Astrocyte (in vitro differentiated cells and primary cell): ENCODE measurements at regions not wholly inside any gene's neighbourhood (a gene's known extent, or its start where the extent isn't known, plus 50 kb on each side); places are given as distances from the start of the nearest gene placed in this dataset.

Experiments
- DNase-seq: peaks from one replicate; pipeline ENCODE4 v3.0.0-alpha.2; 2010; ENCODE audit warnings: low read depth
- FAIRE-seq: peaks from 2 replicates; lab custom pipeline; 2011; peaks lifted over from hg19 to GRCh38; lab: Jason Lieb, UNC
- H2AFZ ChIP-seq: 2 replicates; pipeline ENCODE4 v1.6.0; 2012; ENCODE audit warnings: low read depth, low read length, inconsistent platforms
- H3K27ac ChIP-seq: 2 replicates; pipeline ENCODE4 v1.5.1; 2011; ENCODE audit warnings: low read depth, low read length, inconsistent platforms
- H3K27me3 ChIP-seq: 2 replicates; pipeline ENCODE4 v1.6.0; 2011; ENCODE audit warnings: low read length, inconsistent platforms; ENCODE audit not compliant: insufficient read depth
- H3K36me3 ChIP-seq: 2 replicates; pipeline ENCODE4 v1.5.1; 2011; ENCODE audit warnings: low read length, inconsistent platforms; ENCODE audit not compliant: insufficient read depth
- H3K4me1 ChIP-seq: 2 replicates; pipeline ENCODE4 v1.5.1; 2011; ENCODE audit warnings: low read length, inconsistent platforms; ENCODE audit not compliant: insufficient read depth
- H3K4me2 ChIP-seq: 2 replicates; pipeline ENCODE4 v1.6.0; 2012; ENCODE audit warnings: low read length, inconsistent platforms
- H3K4me3 ChIP-seq: 2 replicates; pipeline ENCODE4 v1.5.1; 2011; ENCODE audit warnings: low read depth, mild to moderate bottlenecking, low read length, inconsistent platforms; ENCODE audit not compliant: insufficient read depth
- H3K79me2 ChIP-seq: 2 replicates; pipeline ENCODE4 v1.6.0; 2012; ENCODE audit warnings: mild to moderate bottlenecking, low read length, inconsistent platforms; ENCODE audit not compliant: insufficient read depth
- H3K9ac ChIP-seq: 2 replicates; pipeline ENCODE4 v1.6.0; 2012; ENCODE audit warnings: mild to moderate bottlenecking, low read length, inconsistent platforms
- H3K9me3 ChIP-seq: 2 replicates; pipeline ENCODE4 v1.5.1; 2012; ENCODE audit warnings: low read depth, mild to moderate bottlenecking, low read length, inconsistent platforms; ENCODE audit not compliant: insufficient read depth
- H4K20me1 ChIP-seq: 2 replicates; pipeline ENCODE4 v1.6.0; 2012; ENCODE audit warnings: low read length, inconsistent platforms; ENCODE audit not compliant: insufficient read depth
- H3K27ac Mint-ChIP-seq: one replicate; pipeline ENCODE4 v1.8.0; 2021; ENCODE audit warnings: mild to moderate bottlenecking, mixed read lengths; ENCODE audit not compliant: unreplicated experiment
- H3K27me3 Mint-ChIP-seq: one replicate; pipeline ENCODE4 v1.8.0; 2021; ENCODE audit warnings: low read depth, mixed read lengths; ENCODE audit not compliant: unreplicated experiment
- H3K36me3 Mint-ChIP-seq: one replicate; pipeline ENCODE4 v1.8.0; 2021; ENCODE audit warnings: low read depth, mixed read lengths; ENCODE audit not compliant: unreplicated experiment
- H3K4me1 Mint-ChIP-seq: one replicate; pipeline ENCODE4 v1.8.0; 2021; ENCODE audit warnings: low read depth, mixed read lengths; ENCODE audit not compliant: unreplicated experiment
- H3K4me3 Mint-ChIP-seq: one replicate; pipeline ENCODE4 v1.8.0; 2021; ENCODE audit warnings: mild to moderate bottlenecking, moderate library complexity, mixed read lengths; ENCODE audit not compliant: unreplicated experiment
- H3K9me3 Mint-ChIP-seq: one replicate; pipeline ENCODE4 v1.8.0; 2021; ENCODE audit warnings: mild to moderate bottlenecking, mixed read lengths; ENCODE audit not compliant: unreplicated experiment
- CTCF ChIP-seq: IDR thresholded peaks from 2 replicates; pipeline ENCODE4 v1.5.1; 2011; ENCODE audit warnings: low read depth, mild to moderate bottlenecking, inconsistent platforms, low read length, moderate library complexity; ENCODE audit not compliant: insufficient read depth
- EZH2 ChIP-seq: IDR thresholded peaks from 2 replicates; pipeline ENCODE4 v1.6.1; 2012; ENCODE audit warnings: mild to moderate bottlenecking, low read length, inconsistent platforms; ENCODE audit not compliant: insufficient read depth

DNA sequence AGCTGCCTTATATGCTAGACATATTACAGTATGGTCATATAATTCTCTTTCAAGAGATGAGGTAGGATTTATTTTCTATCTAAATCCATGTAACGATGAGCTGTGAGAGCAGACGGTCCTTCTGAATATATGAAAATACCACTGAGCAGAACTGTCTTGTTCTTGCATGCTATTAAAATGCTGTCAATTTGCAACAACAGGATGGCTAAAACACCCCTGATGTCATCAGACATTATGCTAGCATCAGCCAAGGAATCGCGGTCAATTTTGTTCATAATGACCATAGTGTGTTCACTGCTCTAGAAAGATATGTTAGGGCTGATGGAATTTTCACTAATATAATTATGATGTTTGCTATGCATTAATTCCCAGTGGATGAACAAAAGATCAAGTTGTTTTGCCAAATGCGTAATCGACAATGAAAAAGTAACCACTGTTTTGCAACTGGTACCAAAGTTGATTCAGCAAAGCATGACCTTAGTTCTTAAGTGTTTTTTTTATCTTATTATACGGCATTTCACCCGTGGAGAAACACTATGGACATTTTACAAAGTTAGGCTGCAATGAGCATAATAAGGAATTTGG is 765.4 kb upstream of the NR2F2 start:
- H3K27ac ChIP-seq: no peak overlapping the region
- peaks cover 14% of the 10 kb centered on the region for H3K4me1 Mint-ChIP-seq

DNA sequence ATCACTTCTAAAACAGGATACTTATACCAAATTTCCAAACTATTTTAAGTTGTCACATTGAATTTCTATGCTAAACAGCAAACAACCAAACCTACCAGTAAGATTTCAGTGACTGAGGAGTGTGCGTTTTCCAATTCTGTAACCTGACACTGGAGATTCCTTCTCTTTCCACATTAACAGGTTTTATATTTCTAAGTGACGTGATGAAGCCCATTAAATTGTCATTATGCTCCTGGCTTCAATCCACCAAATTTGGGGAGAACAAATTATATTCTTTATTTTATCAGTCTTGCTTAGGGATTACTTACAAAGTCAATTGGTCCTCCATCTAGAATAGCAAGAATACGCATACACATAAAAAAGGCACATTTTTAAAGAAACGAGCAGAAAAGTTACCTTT is 764.8 kb upstream of the NR2F2 start:
- FAIRE-seq (no peak), DNase-seq (no peak)
- H3K4me1 ChIP-seq: no peaks in the 10 kb centered on the region
- no peak overlapping the region for H2AFZ ChIP-seq
- no peaks in the 10 kb centered on the region for H3K79me2 ChIP-seq
- H3K4me3 ChIP-seq: no peak overlapping the region
- H3K27ac Mint-ChIP-seq: no peak overlapping the region
- H4K20me1 ChIP-seq: no peaks in the 10 kb centered on the region
- TF ChIP-seq EZH2 (no peak), CTCF (no peak)
- H3K4me1 Mint-ChIP-seq: peaks cover 13% of the 10 kb centered on the region
- H3K9ac ChIP-seq: no peak overlapping the region
- H3K36me3 Mint-ChIP-seq: no peaks in the 10 kb centered on the region
- H3K9me3 ChIP-seq: no peaks in the 10 kb centered on the region
- H3K9me3 Mint-ChIP-seq: no peaks in the 10 kb centered on the region
- no peaks in the 10 kb centered on the region for H3K27me3 ChIP-seq
- H3K27ac ChIP-seq: no peak overlapping the region
- no peak overlapping the region for H3K4me2 ChIP-seq
- no peaks in the 10 kb centered on the region for H3K27me3 Mint-ChIP-seq
- H3K4me3 Mint-ChIP-seq: no peak overlapping the region
- no peaks in the 10 kb centered on the region for H3K36me3 ChIP-seq

More for the DNA sequence above, 765.4 kb upstream of the NR2F2 start:
- no peak for TF ChIP-seq CTCF
- no peak for TF ChIP-seq EZH2
- Histone ChIP-seq H3K4me3 (no peak overlapping the region), H3K4me2 (no peak overlapping the region), H3K4me1 (peaks cover under 1% of the 10 kb centered on the region), H3K9ac (no peak overlapping the region), H2AFZ (no peak overlapping the region), H3K9me3 (no peaks in the 10 kb centered on the region), H3K79me2 (no peaks in the 10 kb centered on the region), H3K36me3 (no peaks in the 10 kb centered on the region), H3K27me3 (no peaks in the 10 kb centered on the region), H4K20me1 (no peaks in the 10 kb centered on the region)
- no peak for FAIRE-seq
- H3K36me3 Mint-ChIP-seq: no peaks in the 10 kb centered on the region
- no peaks in the 10 kb centered on the region for H3K27me3 Mint-ChIP-seq
- no peak overlapping the region for H3K4me3 Mint-ChIP-seq
- no peak for DNase-seq
- H3K9me3 Mint-ChIP-seq: no peaks in the 10 kb centered on the region
- no peak overlapping the region for H3K27ac Mint-ChIP-seq

DNA sequence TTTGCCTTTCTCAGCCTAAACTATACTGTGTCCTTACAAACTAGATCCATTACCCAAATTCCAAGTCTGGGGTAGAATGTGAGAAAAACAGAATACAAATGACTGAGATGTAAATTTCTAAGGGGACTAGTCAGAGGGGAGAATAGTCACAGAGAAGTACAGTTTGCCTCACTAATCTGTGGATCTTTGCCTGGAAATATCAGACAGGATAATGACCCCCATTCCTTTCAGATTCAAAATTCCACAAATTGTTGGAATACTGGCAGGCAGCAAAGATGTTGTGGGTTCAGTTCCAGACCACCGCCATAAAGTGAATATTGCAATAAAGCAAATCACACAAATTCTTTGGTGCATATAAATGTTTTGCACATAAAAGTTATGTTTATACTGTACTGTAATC is 762.8 kb upstream of the NR2F2 start:
- Histone ChIP-seq H3K4me2 (no peak overlapping the region), H2AFZ (no peak overlapping the region), H3K27me3 (no peaks in the 10 kb centered on the region), H3K9me3 (peaks cover 2% of the 10 kb centered on the region), H3K4me3 (no peak overlapping the region), H3K4me1 (no peaks in the 10 kb centered on the region), H3K27ac (no peak overlapping the region), H3K79me2 (no peaks in the 10 kb centered on the region), H3K9ac (no peak overlapping the region), H4K20me1 (no peaks in the 10 kb centered on the region), H3K36me3 (no peaks in the 10 kb centered on the region)
- peaks cover 1% of the 10 kb centered on the region for H3K36me3 Mint-ChIP-seq
- DNase-seq (peak; percentile 60), FAIRE-seq (no peak)
- no peak overlapping the region for H3K27ac Mint-ChIP-seq
- H3K27me3 Mint-ChIP-seq: no peaks in the 10 kb centered on the region
- H3K4me3 Mint-ChIP-seq: no peak overlapping the region
- H3K4me1 Mint-ChIP-seq: peaks cover 3% of the 10 kb centered on the region
- peaks cover 3% of the 10 kb centered on the region for H3K9me3 Mint-ChIP-seq
- TF ChIP-seq CTCF (no peak), EZH2 (no peak)
